M059J (cell line): ENCODE measurements at regions not wholly inside any gene's neighbourhood (a gene's known extent, or its start where the extent isn't known, plus 50 kb on each side); places are given as distances from the start of the nearest gene placed in this dataset.

ENCODE experiments used
- DNase-seq: peaks from one replicate; pipeline ENCODE4 v3.0.0-alpha.2; 2012; ENCODE audit warnings: low read depth

DNA sequence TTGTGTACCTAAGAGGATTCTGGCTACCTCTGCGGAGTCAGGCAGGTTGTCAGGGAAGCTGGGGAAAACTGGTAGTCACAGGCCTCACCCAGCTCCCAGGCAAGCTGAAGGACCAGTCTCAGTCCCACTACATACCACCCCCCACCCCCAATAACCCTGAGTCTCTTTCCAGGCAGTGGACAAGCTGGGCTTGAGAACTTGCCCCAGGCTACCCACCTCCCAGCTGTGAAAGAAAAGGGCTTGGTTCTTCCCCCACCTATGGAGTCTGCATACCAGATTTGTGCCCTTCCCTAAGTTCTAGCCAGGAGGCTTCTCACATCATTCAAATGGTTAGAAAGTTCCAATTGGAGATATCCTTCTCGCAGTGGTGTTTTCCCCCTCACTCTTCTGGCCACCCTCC, 1678.8 kb downstream of the MAT2B start:
- no peak for DNase-seq

DNA sequence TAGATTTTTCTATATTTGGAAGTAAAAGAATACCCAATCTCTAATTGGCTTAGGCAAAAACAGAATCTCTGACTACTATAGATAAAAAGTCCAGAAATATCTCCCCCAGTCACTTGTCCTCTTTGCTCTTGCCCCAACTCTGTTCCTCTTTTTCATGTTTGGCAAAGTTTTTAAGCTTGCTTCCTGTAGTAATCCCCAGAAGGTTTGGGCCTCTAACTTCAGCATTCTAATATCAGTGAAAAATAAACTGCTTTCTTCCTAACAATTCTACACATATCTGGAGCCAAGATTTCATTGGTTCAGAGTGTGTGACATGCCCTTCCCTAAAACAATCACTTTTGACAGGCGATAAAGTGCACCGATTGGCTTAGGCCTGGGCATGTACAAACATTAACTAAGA, 1680.3 kb downstream of the MAT2B start:
- DNase-seq, result no peak

DNA sequence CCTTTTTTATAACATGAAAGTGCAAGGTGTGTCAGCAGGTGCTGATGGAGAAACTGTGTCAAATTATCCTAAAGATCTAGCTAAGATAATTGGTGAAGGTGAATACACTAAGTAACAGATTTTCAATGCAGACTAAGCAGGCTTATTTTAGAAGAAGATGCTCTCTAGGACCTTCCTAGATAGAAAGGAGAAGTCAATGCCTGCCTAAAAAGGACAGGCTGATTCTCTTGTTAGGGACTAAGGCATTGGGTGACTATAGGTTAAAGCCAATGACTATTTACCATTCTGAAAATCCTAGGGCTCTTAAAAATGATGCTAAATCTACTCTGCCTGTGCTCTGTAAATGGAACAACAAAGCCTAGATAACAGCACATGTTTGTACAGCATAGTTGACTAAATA, 1682.4 kb downstream of the MAT2B start:
- DNase-seq, result no peak

DNA sequence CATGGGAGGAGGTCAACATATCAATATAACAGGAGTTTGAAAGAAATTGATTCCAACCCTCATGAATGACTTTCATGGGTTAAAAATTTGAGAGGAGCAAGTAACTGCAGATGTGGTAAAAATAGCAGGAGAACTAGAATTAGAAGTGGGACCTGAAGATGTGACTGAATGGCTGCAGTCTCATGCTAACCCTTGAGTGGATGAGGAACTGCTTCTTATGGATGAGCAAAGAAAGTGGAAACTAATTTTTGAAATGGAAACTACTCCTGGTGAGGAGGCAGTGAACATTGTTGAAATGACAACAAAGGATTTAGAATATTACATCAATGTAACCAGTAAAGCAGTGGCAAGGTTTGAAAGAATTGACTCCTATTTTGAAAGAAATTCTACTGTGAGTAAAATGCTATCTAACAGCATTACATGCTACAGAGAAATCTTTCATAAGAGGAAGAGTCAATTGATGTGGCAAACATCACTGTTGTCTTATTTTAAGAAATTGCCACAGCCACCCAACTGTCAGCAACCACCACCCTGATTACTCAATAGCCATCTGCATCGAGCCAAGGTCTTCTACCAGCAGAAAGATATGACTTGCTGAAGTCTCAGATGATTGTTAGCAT, 1683.2 kb downstream of the MAT2B start:
- DNase-seq, result no peak

DNA sequence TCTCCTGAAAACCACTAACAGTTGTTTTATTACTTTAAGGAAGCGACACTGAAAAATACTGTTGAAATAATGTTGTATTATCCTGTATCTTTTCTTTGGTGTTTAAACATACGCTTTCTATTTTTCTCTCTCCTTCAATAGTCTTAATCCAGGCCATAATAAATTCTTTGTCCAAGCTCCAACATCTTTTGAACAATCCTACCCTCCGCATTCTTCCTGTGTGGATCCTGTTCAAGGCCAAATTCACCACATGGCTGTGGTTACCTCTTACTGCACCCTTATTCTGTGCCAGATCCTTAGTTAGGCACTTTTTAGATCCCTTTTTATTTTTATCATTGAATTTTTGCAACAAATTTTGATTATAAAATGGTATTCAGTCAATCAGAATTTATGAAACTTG, 1691.5 kb downstream of the MAT2B start:
- DNase-seq, result no peak

GRCh38 chr5:165201369-165201768, 1696.0 kb downstream of the MAT2B start:
- no peak for DNase-seq

DNA sequence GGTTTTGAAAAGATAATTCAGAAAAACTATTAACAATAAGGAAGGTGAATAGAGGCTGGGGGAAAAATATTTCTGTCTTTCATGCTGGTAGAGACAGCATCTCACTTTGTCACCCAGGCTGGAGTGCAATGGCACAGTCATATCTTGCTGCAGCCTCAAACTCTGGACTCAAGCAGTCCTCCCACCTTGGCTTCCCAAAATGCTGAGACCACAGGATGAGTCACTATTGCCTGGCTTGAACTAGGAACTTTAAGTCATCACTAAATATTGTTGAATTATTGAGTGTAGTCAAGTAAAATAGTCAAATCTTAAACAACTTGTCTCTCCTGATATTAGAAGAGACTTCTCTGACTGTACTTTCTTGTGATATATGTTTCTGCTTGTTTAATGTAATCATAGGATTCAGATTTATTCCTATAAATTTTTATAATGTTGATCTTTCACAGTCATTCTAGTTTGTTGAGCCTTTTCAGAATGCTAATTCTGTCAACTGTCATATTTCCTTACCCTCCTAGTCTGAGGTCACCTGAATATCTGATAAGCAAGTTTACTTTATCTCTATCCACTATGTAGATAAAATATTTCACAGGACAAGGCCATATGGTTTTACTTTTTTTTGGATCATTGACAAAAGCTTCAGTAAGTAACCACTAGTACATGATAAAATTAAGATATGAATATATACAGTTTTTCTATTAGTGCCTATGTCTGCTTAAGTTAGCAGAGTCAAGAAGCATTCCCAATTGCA, 1696.5 kb downstream of the MAT2B start:
- peak; percentile 8 for DNase-seq

DNA sequence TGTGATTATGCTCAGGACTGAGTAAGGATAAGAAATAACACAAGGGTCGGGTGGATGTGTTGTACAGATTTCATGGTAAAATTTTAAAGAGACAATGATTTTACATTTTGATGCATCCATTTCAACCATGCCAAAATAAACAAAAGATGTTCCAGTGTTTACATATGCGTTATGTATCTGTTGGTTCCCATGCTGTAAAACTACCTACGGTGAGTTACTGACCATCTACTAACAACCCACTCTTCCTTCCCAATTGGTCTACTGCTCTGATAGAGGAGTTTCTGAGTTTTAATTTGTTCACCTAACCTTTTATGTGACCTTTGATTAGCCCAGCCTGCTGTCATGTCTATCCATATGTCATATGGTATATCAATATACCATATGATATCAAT, 1697.1 kb downstream of the MAT2B start:
- DNase-seq, result no peak

DNA sequence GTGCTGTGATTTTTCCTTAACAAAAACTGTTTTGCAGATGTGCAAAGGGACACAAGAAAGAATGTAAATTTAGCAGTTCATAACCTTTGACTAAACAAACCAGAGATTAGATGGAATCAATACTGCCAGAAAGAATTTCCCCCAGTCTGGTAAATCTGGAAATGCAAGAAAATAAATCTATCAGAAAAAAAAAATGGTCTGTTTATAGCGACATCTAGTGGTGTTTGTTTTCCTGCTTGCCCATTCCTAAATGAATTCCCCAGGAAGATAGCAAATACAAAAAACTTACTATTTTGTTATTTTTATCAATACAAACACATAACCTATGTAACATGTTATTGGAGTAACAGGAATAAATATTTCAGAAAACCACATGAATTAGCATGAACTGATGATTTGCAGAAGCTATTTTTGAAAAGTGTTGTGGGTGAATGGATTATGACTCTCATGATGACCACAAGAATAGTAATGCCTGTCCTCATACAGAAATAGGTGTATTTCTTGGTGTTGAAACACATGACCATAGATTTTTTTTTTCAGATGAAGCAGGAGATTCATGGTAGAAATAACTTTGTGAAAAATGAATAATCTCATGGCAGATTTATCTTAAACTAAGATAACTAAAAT, 1703.8 kb downstream of the MAT2B start:
- peak; percentile 1 for DNase-seq

DNA sequence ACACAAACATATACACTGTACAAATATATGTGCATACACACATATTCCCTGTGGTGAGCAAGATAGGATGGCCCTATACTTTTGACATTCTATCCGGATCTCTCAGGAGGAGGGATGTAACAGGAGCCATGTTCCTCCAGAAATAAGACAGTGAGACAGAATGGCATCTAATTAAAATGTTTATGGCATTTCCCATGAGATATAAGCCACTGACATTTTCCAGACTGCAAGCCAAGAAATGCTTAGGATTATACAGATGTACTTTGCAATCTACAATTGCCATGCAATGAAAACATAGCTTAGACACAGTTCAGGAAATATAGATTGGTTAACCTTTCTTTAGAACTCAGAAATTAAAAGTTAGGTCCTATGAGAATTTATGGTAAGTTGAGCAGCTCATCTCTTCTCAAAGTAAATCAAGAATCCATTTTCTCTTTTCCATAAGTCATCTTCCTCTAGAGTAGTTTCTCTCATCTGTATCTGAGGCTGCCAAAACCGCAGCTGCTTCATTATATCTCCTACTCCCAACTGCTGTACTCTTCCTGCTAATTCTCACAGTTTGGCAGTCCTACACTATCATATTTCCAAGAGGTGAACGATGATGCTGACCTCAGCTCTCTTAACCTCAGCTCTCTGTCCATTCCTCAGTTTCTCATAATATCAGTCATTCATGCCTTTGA, 1719.1 kb downstream of the MAT2B start:
- no peak for DNase-seq

- no peak for DNase-seq
Measured at GRCh38 chr5:165227515-165227914, 1722.1 kb downstream of the MAT2B start.

DNA sequence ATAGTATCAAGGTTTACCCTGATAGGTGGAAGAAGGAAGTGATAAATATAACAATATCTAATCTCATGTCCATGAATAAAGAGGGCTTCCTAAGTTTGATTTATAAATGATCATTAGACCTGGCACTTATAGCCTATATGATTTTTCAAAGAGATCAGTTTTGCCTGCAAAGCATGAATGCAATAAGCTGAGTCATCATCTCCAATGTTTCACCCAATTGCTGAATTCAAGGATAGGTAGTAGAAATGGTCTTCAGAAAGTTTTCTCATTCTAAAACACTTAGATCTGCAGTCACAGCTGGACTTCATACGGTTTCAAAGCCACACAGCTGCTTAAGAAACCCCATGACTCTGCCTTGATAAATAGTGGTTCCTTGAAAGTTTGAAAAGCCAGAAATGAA, 1722.8 kb downstream of the MAT2B start:
- no peak for DNase-seq

DNA sequence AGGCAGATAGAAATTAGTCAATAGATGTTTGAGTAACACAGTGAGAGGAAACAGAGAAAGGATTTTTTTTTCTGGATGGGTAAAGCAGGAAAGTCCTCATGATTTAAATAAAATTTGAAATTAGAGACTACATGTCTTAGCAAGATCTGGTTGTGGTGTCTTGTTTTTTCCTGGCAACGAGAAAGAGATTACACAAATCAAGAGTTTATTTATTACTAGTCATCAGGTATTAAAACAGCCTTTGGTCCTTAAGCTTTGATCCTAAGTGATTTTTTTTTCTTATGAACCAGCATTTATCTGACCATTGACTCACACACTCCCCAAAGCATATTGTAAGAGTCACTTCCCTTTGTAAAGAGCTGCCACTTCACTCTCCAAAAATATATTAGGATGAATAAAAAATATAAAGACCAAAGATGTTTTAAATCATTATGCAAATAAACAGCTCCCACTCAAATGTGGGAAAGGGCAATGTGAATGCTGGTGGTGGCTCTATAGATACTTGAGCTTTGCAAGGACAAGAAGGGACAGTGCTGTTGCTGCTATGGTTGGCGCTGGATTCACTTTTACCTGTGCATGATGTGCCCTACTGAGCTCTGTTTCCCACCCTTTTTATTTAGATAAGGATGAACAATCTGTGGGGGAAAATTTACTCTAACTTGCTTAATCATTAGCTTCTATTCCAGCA, 1726.5 kb downstream of the MAT2B start:
- no peak for DNase-seq

DNA sequence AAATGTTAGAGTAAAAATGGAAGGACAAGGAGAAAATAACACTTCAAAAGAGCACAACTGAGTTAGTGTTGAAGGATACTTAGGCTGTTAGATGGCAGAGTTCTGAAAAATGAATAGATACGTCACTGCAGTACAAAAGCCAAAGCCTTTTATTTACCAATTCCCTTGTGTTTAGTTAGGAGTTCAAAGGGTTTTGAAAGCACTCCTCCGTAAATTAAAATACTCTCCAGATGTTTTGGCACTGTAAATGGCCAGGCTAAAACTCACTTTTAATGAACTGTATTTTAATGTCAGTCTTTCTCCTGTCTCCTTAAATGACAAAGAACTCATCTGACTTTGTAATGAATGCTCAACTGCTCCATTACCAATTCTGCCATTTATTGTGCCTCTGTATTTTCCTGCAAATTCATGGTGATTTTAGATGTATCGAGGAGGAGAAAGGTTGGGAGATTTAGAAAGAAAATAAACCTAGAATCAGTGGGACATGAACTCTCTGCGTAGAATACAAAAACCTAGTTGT, 1727.2 kb downstream of the MAT2B start:
- DNase-seq, result no peak

DNA sequence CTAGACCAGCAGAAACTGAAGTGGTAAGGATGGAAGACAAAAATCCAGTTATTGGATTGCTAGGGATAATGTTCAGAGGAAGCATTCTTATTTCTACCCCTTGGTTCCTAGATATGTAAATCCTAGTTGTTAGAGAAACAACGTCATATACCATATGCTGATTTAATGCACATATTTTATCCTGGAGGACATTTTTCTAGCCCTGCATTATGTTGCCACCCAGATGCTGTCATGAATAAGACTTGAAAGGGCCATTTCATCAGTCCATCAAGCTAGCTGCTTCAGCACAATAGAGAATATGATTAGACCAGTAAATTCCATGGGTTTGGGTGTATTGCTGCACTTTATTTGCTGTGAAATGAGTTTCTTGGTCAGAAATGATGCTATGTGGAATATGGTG, 1736.4 kb downstream of the MAT2B start:
- no peak for DNase-seq

DNA sequence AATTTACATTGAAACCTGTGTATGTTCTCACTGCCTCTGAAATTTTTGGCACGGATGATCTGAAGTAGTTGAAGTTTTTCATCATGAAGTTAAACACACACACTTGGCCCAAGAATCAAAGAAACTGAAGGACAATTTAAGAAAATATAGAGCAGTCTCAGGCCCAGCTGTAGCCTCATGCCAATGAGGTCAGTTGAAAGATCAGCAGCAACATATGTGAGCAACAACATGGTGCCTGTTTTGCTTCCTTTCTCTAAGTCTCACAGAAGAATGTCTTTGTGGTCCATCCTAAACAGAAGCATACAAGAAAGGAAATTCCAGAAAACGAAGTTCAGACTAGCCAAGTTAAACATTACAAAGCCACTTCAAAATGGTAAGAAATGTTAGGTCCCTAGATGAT, 1737.2 kb downstream of the MAT2B start:
- DNase-seq, result no peak

DNA sequence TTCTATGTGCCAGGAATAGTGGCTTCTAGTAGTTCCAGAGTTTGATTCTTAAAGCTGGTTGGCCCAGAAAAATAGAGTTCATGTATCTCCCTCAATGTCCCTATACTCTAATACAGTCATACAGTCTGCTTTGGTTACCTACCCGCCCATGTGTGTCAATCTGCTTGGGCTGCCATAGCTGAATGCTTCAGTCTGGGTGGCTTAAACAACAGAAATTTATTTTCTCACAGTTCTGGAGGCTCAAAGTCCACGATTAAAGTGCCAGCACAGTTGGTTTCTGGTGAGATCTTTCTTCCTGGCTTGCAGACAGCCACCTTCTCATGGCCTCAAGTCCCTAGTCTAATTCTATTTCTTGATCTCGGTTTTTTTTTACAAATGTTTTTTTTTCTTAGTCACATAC, 1739.0 kb downstream of the MAT2B start:
- no peak for DNase-seq

DNA sequence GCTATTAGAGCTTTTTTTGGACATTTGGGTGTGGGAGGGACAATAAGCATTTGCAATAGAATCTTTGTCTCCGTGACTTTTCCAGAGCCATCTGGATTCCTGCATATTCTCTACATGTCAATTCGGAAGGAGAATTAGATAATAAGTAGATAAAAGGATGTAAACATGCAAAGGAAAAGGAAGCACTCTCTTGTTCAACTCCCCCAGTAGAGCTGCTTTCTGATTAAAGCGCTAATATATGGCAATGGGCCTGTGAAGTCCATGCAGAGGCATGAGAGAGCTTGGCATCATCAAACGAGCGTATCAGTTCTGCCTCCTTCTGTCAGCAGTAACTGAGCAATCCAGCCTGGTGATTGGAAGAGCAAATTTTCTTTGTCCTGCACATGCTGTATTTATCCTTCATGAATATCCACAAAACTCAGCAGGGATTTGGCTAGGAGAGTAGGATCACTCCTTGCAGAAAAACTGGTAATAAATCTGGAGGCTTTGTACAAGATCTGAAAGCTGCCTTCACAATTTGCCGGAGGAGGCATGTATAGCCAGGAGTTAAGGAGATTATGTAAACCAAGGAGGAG, 1752.9 kb downstream of the MAT2B start:
- DNase-seq, result no peak

DNA sequence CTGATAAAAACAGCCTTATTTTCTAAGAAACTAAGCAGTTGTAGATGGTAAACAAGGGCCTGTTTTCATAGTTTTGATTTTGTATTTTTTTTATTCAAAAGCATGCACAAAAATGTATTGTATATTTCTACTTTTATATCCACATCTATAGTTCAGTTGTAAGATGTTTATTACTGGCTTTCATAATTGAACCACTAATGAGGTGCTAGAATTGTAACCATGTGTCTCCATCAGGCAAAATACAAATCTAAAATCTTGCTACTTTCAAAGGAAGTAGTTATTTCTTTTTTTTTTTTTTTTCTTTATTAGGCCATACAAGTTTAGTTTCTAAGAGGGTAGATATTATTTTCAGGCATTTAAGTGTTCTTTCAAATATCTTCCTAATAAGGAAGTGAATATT, 1755.0 kb downstream of the MAT2B start:
- no peak for DNase-seq

- no peak for DNase-seq
Measured at GRCh38 chr5:165263536-165263935, 1758.1 kb downstream of the MAT2B start.

- no peak for DNase-seq
Measured at GRCh38 chr5:165266939-165267338, 1761.5 kb downstream of the MAT2B start.

DNA sequence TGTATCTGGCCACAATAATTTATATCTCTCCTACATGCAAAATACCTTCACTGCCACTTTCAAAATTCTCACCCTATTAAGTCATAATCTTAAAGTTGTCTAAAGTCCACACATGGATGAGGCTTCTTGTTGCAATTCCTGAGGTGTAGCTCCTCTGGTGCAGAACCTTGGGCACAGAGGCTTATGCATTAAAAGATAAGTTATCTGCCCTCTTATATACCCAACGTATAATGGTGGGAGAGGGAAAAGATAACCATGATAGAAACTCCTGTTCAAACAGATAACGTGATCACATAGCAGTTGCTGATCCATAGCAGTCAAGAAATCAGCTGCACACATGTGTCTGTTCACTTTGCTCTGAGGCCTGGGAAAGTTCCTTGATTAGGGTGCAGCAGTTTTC, 1767.0 kb downstream of the MAT2B start:
- no peak for DNase-seq
